IMR-90 (cell line): ENCODE measurements at regions not wholly inside any gene's neighbourhood (a gene's known extent, or its start where the extent isn't known, plus 50 kb on each side); places are given as distances from the start of the nearest gene placed in this dataset.

Experiments
- ATAC-seq: fragments of 200-7000 bp; cut with Tn5 transposase; 2 replicates; pipeline ENCODE4 v1.9.1; 2020; ENCODE audit warnings: low read depth, mild to moderate bottlenecking, moderate library complexity
- BruUV-seq: library from RNA; stranded (reverse); fragments of 400-500 nt; replicated peaks from 2 replicates; lab custom pipeline; 2021; lab: Mats Ljungman, UMichigan
- CTCF ChIA-PET: fragments of 300-600 bp; formaldehyde crosslinking; extraction: SDS; loops from one replicate; lab custom pipeline; 2021; ENCODE audit warnings: antibody characterized with exemption; lab: Yijun Ruan, JAX
- POLR2A ChIA-PET: fragments of 300-600 bp; sonication (Branson Sonifier 250); formaldehyde crosslinking; loops from one replicate; lab custom pipeline; 2022; ENCODE audit warnings: antibody characterized with exemption; ENCODE audit not compliant: unreplicated experiment; lab: Charles Lee
- DNase-seq: peaks from one replicate; pipeline ENCODE4 v3.0.0; 2013
- H2AFZ ChIP-seq: replicated peaks from 2 replicates; pipeline ENCODE3; 2013; ENCODE audit warnings: low read length, mild to moderate bottlenecking; ENCODE audit not compliant: poor library complexity
- H2AK5ac ChIP-seq: 2 replicates; pipeline ENCODE4 v1.6.1; 2013; ENCODE audit warnings: low read depth, low read length, inconsistent platforms
- H2AK9ac ChIP-seq: replicated peaks from 2 replicates; pipeline ENCODE3; 2013; ENCODE audit warnings: mild to moderate bottlenecking, low read depth, low read length, moderate library complexity; ENCODE audit not compliant: poor library complexity
- H2BK120ac ChIP-seq: 2 replicates; pipeline ENCODE4 v1.6.1; 2013; ENCODE audit warnings: low read depth, low read length, inconsistent platforms
- H2BK15ac ChIP-seq: 3 replicates; pipeline ENCODE4 v1.6.1; 2013; ENCODE audit warnings: low read depth, low read length, inconsistent platforms
- H2BK20ac ChIP-seq: 2 replicates; pipeline ENCODE4 v1.6.1; 2013; ENCODE audit warnings: low read depth, mild to moderate bottlenecking, inconsistent platforms, low read length, moderate library complexity
- H2BK5ac ChIP-seq: 2 replicates; pipeline ENCODE4 v1.6.1; 2013; ENCODE audit warnings: mild to moderate bottlenecking, low read depth, low read length, inconsistent platforms; ENCODE audit not compliant: poor library complexity, severe bottlenecking
- H3K14ac ChIP-seq: replicated peaks from 2 replicates; pipeline ENCODE4 v1.6.1; 2013; ENCODE audit warnings: low read depth, low read length, inconsistent platforms
- H3K18ac ChIP-seq: 2 replicates; pipeline ENCODE4 v1.6.1; 2013; ENCODE audit warnings: low read depth, low read length, control low read depth
- H3K23ac ChIP-seq: 2 replicates; pipeline ENCODE4 v1.6.1; 2013; ENCODE audit warnings: low read depth, low read length, inconsistent platforms
- H3K27ac ChIP-seq: 2 replicates; pipeline ENCODE4 v1.5.1; 2013; ENCODE audit warnings: mild to moderate bottlenecking, control low read depth, low read length; ENCODE audit not compliant: insufficient read depth
- H3K27me3 ChIP-seq: 2 replicates; pipeline ENCODE4 v1.6.1; 2013; ENCODE audit warnings: low read length; ENCODE audit not compliant: control insufficient read depth, insufficient read depth
- H3K36me3 ChIP-seq: 2 replicates; pipeline ENCODE4 v1.6.1; 2013; ENCODE audit warnings: low read length, mixed read lengths; ENCODE audit not compliant: control insufficient read depth, insufficient read depth
- H3K4ac ChIP-seq: 2 replicates; pipeline ENCODE4 v1.6.1; 2013; ENCODE audit warnings: low read depth, low read length, inconsistent platforms
- H3K4me1 ChIP-seq: 2 replicates; pipeline ENCODE4 v1.6.1; 2013; ENCODE audit warnings: low read length, mixed read lengths; ENCODE audit not compliant: control insufficient read depth, insufficient read depth
- H3K4me2 ChIP-seq: 2 replicates; pipeline ENCODE4 v1.6.1; 2013; ENCODE audit warnings: low read depth, mild to moderate bottlenecking, control low read depth, low read length, moderate library complexity
- H3K4me3 ChIP-seq: 2 replicates; pipeline ENCODE4 v1.5.1; 2013; ENCODE audit warnings: low read depth, mild to moderate bottlenecking, control low read depth, low read length, moderate library complexity; ENCODE audit not compliant: insufficient read depth
- H3K56ac ChIP-seq: 2 replicates; pipeline ENCODE4 v1.6.1; 2013; ENCODE audit warnings: low read length, inconsistent platforms; ENCODE audit not compliant: insufficient read depth; ENCODE audit errors: extremely low read depth
- H3K79me1 ChIP-seq, 2 experiments: 2 replicates each; pipeline ENCODE4 v1.6.1; 2013; ENCODE audit warnings: low read length in 2 of 2, inconsistent platforms in 1 of 2, low read depth in 1 of 2
- H3K9ac ChIP-seq: 2 replicates; pipeline ENCODE4 v1.6.1; 2013; ENCODE audit warnings: low read depth, low read length, control low read depth
- H3K9me1 ChIP-seq: 2 replicates; pipeline ENCODE4 v1.6.1; 2013; ENCODE audit warnings: low read length, inconsistent platforms; ENCODE audit not compliant: insufficient read depth
- H3K9me3 ChIP-seq: 2 replicates; pipeline ENCODE4 v1.6.1; 2013; ENCODE audit warnings: low read length; ENCODE audit not compliant: control insufficient read depth, insufficient read depth
- H4K20me1 ChIP-seq: 2 replicates; pipeline ENCODE4 v1.6.1; 2013; ENCODE audit warnings: low read length, inconsistent platforms; ENCODE audit not compliant: insufficient read depth
- H4K5ac ChIP-seq: 2 replicates; pipeline ENCODE4 v1.6.1; 2013; ENCODE audit warnings: mild to moderate bottlenecking, low read depth, low read length, control low read depth
- H4K8ac ChIP-seq, 2 experiments: 2 replicates each; pipeline ENCODE4 v1.6.1; 2013; ENCODE audit warnings: low read depth in 2 of 2, low read length in 2 of 2, control low read depth in 1 of 2, inconsistent platforms in 1 of 2
- H4K91ac ChIP-seq: 2 replicates; pipeline ENCODE4 v1.6.1; 2013; ENCODE audit warnings: low read depth, low read length, inconsistent platforms; ENCODE audit not compliant: insufficient read depth
- ELK1 ChIP-seq: fragments of 150-350 bp; IDR thresholded peaks from 2 replicates; pipeline ENCODE4 v1.6.1; 2016; ENCODE audit warnings: low read depth, mild to moderate bottlenecking, low read length, moderate library complexity, borderline replicate concordance
- MAFK ChIP-seq: IDR thresholded peaks from 2 replicates; pipeline ENCODE4 v1.6.1; 2012; ENCODE audit warnings: low read depth, low read length, improper control_type of control experiment
- NFE2L2 ChIP-seq: fragments of 150-350 bp; IDR thresholded peaks from 2 replicates; pipeline ENCODE4 v1.6.1; 2016; ENCODE audit warnings: low read depth, mild to moderate bottlenecking, low read length
- POLR2A ChIP-seq: IDR thresholded peaks from 2 replicates; pipeline ENCODE4 v1.6.1; 2012; ENCODE audit warnings: mild to moderate bottlenecking, low read depth, low read length
- RAD21 ChIP-seq: IDR thresholded peaks from 2 replicates; pipeline ENCODE4 v1.6.1; 2012; ENCODE audit warnings: low read length, improper control_type of control experiment
- RCOR1 ChIP-seq: IDR thresholded peaks from 2 replicates; pipeline ENCODE4 v1.6.1; 2012; ENCODE audit warnings: mild to moderate bottlenecking, low read length, improper control_type of control experiment; ENCODE audit not compliant: insufficient replicate concordance
- RFX5 ChIP-seq: IDR thresholded peaks from 2 replicates; pipeline ENCODE4 v1.8.0; 2012; ENCODE audit warnings: low read depth, mild to moderate bottlenecking, low read length, moderate library complexity
- USF2 ChIP-seq: fragments of 150-350 bp; IDR thresholded peaks from 2 replicates; pipeline ENCODE4 v1.6.1; 2017; ENCODE audit warnings: mild to moderate bottlenecking, antibody characterized with exemption, low read length, low read depth
- WGBS, 2 experiments: methylation state at CpG; one replicate each; pipeline versions ENCODE4 v1.1.5 to v1.1.7; 2013; ENCODE audit warnings: missing lambda C conversion rate in 2 of 2; ENCODE audit not compliant: insufficient read length in 1 of 2; ENCODE audit errors: extremely low coverage in 2 of 2; 5-methylcytosine and 5-hydroxymethylcytosine counted together
- dilution Hi-C: fragments of 300-500 bp; cut with HindIII; formaldehyde crosslinking; loops from one replicate; pipeline ENCODE4 v1.14.3; 2018; ENCODE audit warnings: low sequenced_read_pairs; ENCODE audit not compliant: unreplicated experiment
- in situ Hi-C: fragments of 300-500 bp; cut with MboI; formaldehyde crosslinking; loops from 3 replicates; pipeline ENCODE4 v1.14.3; 2019; ENCODE audit warnings: low sequenced_read_pairs, inconsistent platforms, mixed read lengths
- intact Hi-C: fragments of 100-400 bp; cut with micrococcal nuclease; formaldehyde crosslinking; loops from 2 replicates; pipeline ENCODE4 v1.10.0; 2022

- Histone ChIP-seq H3K9me1 (no peaks in the 10 kb centered on the region), H2BK5ac (no peak overlapping the region), H3K79me1 (no peaks in the 10 kb centered on the region), H3K4me3 (no peak overlapping the region), H2BK120ac (no peak overlapping the region), H3K18ac (no peak overlapping the region; the same call in 1 of the 2 replicates), H3K4me2 (no peak overlapping the region), H2AK9ac (no peak overlapping the region), H3K9ac (no peak overlapping the region), H4K20me1 (no peaks in the 10 kb centered on the region), H4K8ac (no peak overlapping the region), H3K27me3 (no peaks in the 10 kb centered on the region), H2AK5ac (no peak overlapping the region), H4K91ac (no peak overlapping the region), H3K4me1 (peaks cover 2% of the 10 kb centered on the region; the same call in 1 of the 2 replicates), H2AFZ (no peak overlapping the region), H3K14ac (no peak overlapping the region), H3K23ac (no peak overlapping the region), H3K56ac (no peak overlapping the region), H3K9me3 (no peaks in the 10 kb centered on the region), H4K5ac (no peak overlapping the region), H3K27ac (no peak overlapping the region), H2BK20ac (no peak overlapping the region), H3K36me3 (no peaks in the 10 kb centered on the region), H3K4ac (no peak overlapping the region), H2BK15ac (no peak overlapping the region)
- WGBS, 2 experiments: 100% methylated on average over 1 of the region's 5 CpGs; no CpG with 5 or more reads in 1 of the 2 experiments
- in situ Hi-C loops: no loop called here
- ChIA-PET POLR2A (no interaction called here), CTCF (interaction anchor here (0.7 kb wide), 1 partner anchor 14 kb away, joined by 3 read pairs; no protein-coding TSS in a partner anchor)
- TF ChIP-seq MAFK: no peak
- no peak for TF ChIP-seq USF2
- no peak for TF ChIP-seq NFE2L2
- no peak for TF ChIP-seq RCOR1
- TF ChIP-seq ELK1: no peak
- no peak for TF ChIP-seq POLR2A
- TF ChIP-seq RFX5: no peak
- TF ChIP-seq RAD21: no peak
- DNase-seq (no peak), ATAC-seq (no peak)
- dilution Hi-C loops: no loop called here
- intact Hi-C loops: no loop called here
- no TSS peak for BruUV-seq
Measured at GRCh38 chr2:146978577-146979555, 866.0 kb upstream of the ACVR2A start.
